Ishikawa (cell line): ENCODE measurements at regions not wholly inside any gene's neighbourhood (a gene's known extent, or its start where the extent isn't known, plus 50 kb on each side); places are given as distances from the start of the nearest gene placed in this dataset.
A peak's percentile ranks its signal among the peaks of the same experiment; 100 is the strongest.
"Not testable (repeated sequence)": the region's sequence is repeated elsewhere in the genome, so short reads cannot be mapped to it uniquely, and the experiment has no call there.

Experiments used
- RAD21 ChIP-seq: IDR thresholded peaks from 2 replicates; pipeline ENCODE4 v1.6.1; 2012; ENCODE audit warnings: low read depth
- REST ChIP-seq: IDR thresholded peaks from 2 replicates; pipeline ENCODE4 v1.6.1; 2012; ENCODE audit warnings: low read depth, mild to moderate bottlenecking
- TCF12 ChIP-seq: IDR thresholded peaks from 2 replicates; pipeline ENCODE4 v1.6.1; 2012; ENCODE audit warnings: low read depth
- YY1 ChIP-seq: IDR thresholded peaks from 2 replicates; pipeline ENCODE4 v1.6.1; 2012; ENCODE audit warnings: low read depth

- not testable (repeated sequence) for TF ChIP-seq YY1, TCF12, REST
- peak; percentile 23; the same call in 1 of the 2 replicates for TF ChIP-seq RAD21
Observed at GRCh38 chr10:57032301-57032700, 671.2 kb upstream of the ZWINT start.
